ENCODE measurements at regions not wholly inside any gene's neighbourhood (a gene's known extent, or its start where the extent isn't known, plus 50 kb on each side); places are given as distances from the start of the nearest gene placed in this dataset.

GRCh38 chr2:7670905-7671641 lies 753.9 kb downstream of the RNF144A start:
- no peaks in the 10 kb centered on the region for H3K27me3 ChIP-seq (ENCODE audit: insufficient read depth, low read length)
- H2AFZ ChIP-seq (ENCODE audit: low read depth, low read length): no peak overlapping the region
- H3K36me3 ChIP-seq (ENCODE audit: insufficient read depth, low read length): no peaks in the 10 kb centered on the region
- no peak overlapping the region for H3K4me3 ChIP-seq (ENCODE audit: low read length)
- H3K4me1 ChIP-seq (ENCODE audit: insufficient read depth, low read length): no peaks in the 10 kb centered on the region
- no peaks in the 10 kb centered on the region for H3K9me3 ChIP-seq (ENCODE audit: low read length)

- Histone ChIP-seq H3K4me3 (ENCODE audit: low read length) (no peak overlapping the region), H2AFZ (ENCODE audit: low read depth, low read length) (no peak overlapping the region), H3K9me3 (ENCODE audit: low read length) (no peaks in the 10 kb centered on the region), H3K27me3 (ENCODE audit: insufficient read depth, low read length) (no peaks in the 10 kb centered on the region), H3K36me3 (ENCODE audit: insufficient read depth, low read length) (no peaks in the 10 kb centered on the region), H3K4me1 (ENCODE audit: insufficient read depth, low read length) (no peaks in the 10 kb centered on the region)
Observed at GRCh38 chr2:7672027-7672684, 754.9 kb downstream of the RNF144A start.

GRCh38 chr2:7672685-7673071 lies 755.5 kb downstream of the RNF144A start:
- H3K4me3 ChIP-seq (ENCODE audit: low read length): no peak overlapping the region
- H3K36me3 ChIP-seq (ENCODE audit: insufficient read depth, low read length): no peaks in the 10 kb centered on the region
- no peaks in the 10 kb centered on the region for H3K4me1 ChIP-seq (ENCODE audit: insufficient read depth, low read length)
- no peaks in the 10 kb centered on the region for H3K9me3 ChIP-seq (ENCODE audit: low read length)
- H2AFZ ChIP-seq (ENCODE audit: low read depth, low read length): no peak overlapping the region
- H3K27me3 ChIP-seq (ENCODE audit: insufficient read depth, low read length): no peaks in the 10 kb centered on the region

DNA sequence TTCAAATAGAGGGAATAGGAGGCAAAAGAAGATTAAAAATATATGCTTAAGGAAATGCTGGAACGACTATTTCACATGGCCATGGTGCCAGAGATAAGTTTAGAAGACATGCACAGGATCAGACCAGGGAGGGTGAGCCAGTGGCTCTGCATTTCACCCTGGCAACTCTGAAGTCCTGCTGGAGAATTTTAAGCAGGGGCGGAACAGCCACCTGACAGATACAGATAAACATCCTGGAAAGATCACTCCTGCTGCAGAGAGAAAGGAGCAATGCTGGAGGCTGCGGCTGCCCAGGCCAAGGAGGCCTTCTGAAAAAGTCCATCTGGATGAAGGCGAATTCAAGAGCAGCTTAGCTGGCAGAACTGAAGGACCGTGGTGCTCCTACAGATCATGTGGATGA lies 755.9 kb downstream of the RNF144A start:
- Histone ChIP-seq H2AFZ (ENCODE audit: low read depth, low read length) (no peak overlapping the region), H3K4me1 (ENCODE audit: insufficient read depth, low read length) (no peaks in the 10 kb centered on the region), H3K9me3 (ENCODE audit: low read length) (no peaks in the 10 kb centered on the region), H3K4me3 (ENCODE audit: low read length) (no peak overlapping the region), H3K36me3 (ENCODE audit: insufficient read depth, low read length) (no peaks in the 10 kb centered on the region), H3K27me3 (ENCODE audit: insufficient read depth, low read length) (no peaks in the 10 kb centered on the region)

- Histone ChIP-seq H3K4me1 (ENCODE audit: insufficient read depth, low read length) (no peaks in the 10 kb centered on the region), H2AFZ (ENCODE audit: low read depth, low read length) (no peak overlapping the region), H3K36me3 (ENCODE audit: insufficient read depth, low read length) (no peaks in the 10 kb centered on the region)
Observed at GRCh38 chr2:7673853-7674252, 756.6 kb downstream of the RNF144A start.

GRCh38 chr2:7674606-7675005 lies 757.4 kb downstream of the RNF144A start:
- Histone ChIP-seq H3K9me3 (ENCODE audit: low read length) (no peaks in the 10 kb centered on the region), H3K27me3 (ENCODE audit: insufficient read depth, low read length) (no peaks in the 10 kb centered on the region), H3K4me3 (ENCODE audit: low read length) (no peak overlapping the region), H2AFZ (ENCODE audit: low read depth, low read length) (no peak overlapping the region), H3K4me1 (ENCODE audit: insufficient read depth, low read length) (no peaks in the 10 kb centered on the region), H3K36me3 (ENCODE audit: insufficient read depth, low read length) (no peaks in the 10 kb centered on the region)

More at GRCh38 chr2:7673853-7674252, 756.6 kb downstream of the RNF144A start:
- Histone ChIP-seq H3K27me3 (ENCODE audit: insufficient read depth, low read length) (no peaks in the 10 kb centered on the region), H3K4me3 (ENCODE audit: low read length) (no peak overlapping the region), H3K9me3 (ENCODE audit: low read length) (no peaks in the 10 kb centered on the region)

- H3K27me3 ChIP-seq (ENCODE audit: insufficient read depth, low read length): no peaks in the 10 kb centered on the region
- no peak overlapping the region for H2AFZ ChIP-seq (ENCODE audit: low read depth, low read length)
- H3K36me3 ChIP-seq (ENCODE audit: insufficient read depth, low read length): no peaks in the 10 kb centered on the region
- H3K9me3 ChIP-seq (ENCODE audit: low read length): no peaks in the 10 kb centered on the region
- H3K4me1 ChIP-seq (ENCODE audit: insufficient read depth, low read length): no peaks in the 10 kb centered on the region
- H3K4me3 ChIP-seq (ENCODE audit: low read length): no peak overlapping the region
Observed at GRCh38 chr2:7676714-7677113, 759.5 kb downstream of the RNF144A start.

DNA sequence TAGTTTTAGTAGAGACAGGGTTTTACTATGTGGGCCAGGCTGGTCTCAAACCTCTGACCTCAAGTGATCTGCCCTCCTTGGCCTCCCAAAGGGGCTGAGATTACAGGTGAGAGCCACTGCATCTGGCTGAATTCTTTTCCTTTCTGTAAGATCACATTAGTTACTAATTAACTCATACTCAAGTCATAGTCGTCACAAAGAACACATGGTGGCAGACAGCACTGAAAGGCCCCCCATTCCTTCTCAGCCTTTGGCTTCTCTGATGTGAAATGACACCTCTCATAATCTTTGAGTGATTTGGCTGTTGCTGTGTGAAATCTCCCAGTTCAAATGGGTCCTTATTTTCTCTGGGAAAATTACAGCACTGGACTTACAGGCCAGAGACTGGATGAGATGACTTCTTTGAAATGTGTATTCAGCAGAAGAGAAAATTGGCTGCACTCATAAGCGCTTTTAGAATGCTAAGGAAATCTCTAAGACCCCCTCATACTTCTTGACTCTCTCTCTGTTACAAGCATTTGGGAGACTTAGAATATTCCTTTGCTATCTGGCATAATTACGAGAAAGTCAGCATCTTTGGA lies 764.8 kb downstream of the RNF144A start:
- Histone ChIP-seq H3K36me3 (ENCODE audit: insufficient read depth, low read length) (no peaks in the 10 kb centered on the region), H3K27me3 (ENCODE audit: insufficient read depth, low read length) (no peaks in the 10 kb centered on the region), H3K4me1 (ENCODE audit: insufficient read depth, low read length) (no peaks in the 10 kb centered on the region), H2AFZ (ENCODE audit: low read depth, low read length) (no peak overlapping the region), H3K9me3 (ENCODE audit: low read length) (no peaks in the 10 kb centered on the region), H3K4me3 (ENCODE audit: low read length) (no peak overlapping the region)

DNA sequence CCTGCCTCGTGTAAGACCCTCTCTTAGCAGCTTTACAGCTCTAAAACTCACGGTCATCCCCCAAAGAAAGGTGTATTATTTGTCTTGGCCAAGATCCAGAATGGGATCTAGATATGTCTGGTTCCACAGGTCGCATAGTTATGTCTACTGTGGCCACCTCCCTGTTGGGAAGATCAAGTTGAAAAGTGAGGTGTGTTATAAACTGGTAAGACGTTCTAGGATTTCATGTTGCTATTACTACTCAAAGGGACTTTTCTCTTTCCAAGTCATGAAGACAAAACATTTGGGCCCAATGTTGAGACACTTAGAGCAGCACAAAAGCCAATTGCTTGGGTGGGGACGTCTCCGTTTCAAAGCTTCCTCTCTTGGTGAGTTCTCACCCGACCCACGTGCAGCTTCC lies 766.0 kb downstream of the RNF144A start:
- H3K4me3 ChIP-seq (ENCODE audit: low read length): no peak overlapping the region
- no peaks in the 10 kb centered on the region for H3K36me3 ChIP-seq (ENCODE audit: insufficient read depth, low read length)
- no peaks in the 10 kb centered on the region for H3K4me1 ChIP-seq (ENCODE audit: insufficient read depth, low read length)
- H2AFZ ChIP-seq (ENCODE audit: low read depth, low read length): no peak overlapping the region
- H3K9me3 ChIP-seq (ENCODE audit: low read length): no peaks in the 10 kb centered on the region
- no peaks in the 10 kb centered on the region for H3K27me3 ChIP-seq (ENCODE audit: insufficient read depth, low read length)

DNA sequence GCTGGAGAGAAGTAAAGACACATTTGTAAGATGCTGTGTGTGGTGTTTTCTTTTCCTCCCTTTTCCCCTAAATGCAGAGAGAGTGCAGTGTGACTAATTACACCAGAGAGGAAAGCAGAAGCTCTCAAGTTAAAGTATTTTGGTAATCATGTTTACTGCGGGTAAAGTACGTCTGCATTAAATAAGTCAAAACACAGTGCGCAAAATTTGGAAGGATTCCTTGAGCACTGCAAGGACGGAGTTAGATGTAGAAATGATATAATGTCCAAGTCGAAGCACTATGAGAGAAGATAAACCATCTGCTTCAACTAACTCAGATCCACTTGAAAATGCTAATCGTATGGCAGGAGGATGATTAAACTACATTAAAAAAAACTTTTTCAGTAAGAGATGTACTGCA lies 766.5 kb downstream of the RNF144A start:
- Histone ChIP-seq H3K4me3 (ENCODE audit: low read length) (no peak overlapping the region), H3K4me1 (ENCODE audit: insufficient read depth, low read length) (no peaks in the 10 kb centered on the region), H3K36me3 (ENCODE audit: insufficient read depth, low read length) (no peaks in the 10 kb centered on the region), H2AFZ (ENCODE audit: low read depth, low read length) (no peak overlapping the region), H3K9me3 (ENCODE audit: low read length) (no peaks in the 10 kb centered on the region), H3K27me3 (ENCODE audit: insufficient read depth, low read length) (no peaks in the 10 kb centered on the region)

- H3K36me3 ChIP-seq (ENCODE audit: insufficient read depth, low read length): no peaks in the 10 kb centered on the region
- H3K4me1 ChIP-seq (ENCODE audit: insufficient read depth, low read length): no peaks in the 10 kb centered on the region
- no peaks in the 10 kb centered on the region for H3K27me3 ChIP-seq (ENCODE audit: insufficient read depth, low read length)
- no peaks in the 10 kb centered on the region for H3K9me3 ChIP-seq (ENCODE audit: low read length)
- H2AFZ ChIP-seq (ENCODE audit: low read depth, low read length): no peak overlapping the region
- no peak overlapping the region for H3K4me3 ChIP-seq (ENCODE audit: low read length)
Observed at GRCh38 chr2:7685342-7686015, 768.3 kb downstream of the RNF144A start.

- Histone ChIP-seq H3K4me3 (ENCODE audit: low read length) (no peak overlapping the region), H3K9me3 (ENCODE audit: low read length) (no peaks in the 10 kb centered on the region), H3K4me1 (ENCODE audit: insufficient read depth, low read length) (no peaks in the 10 kb centered on the region), H3K27me3 (ENCODE audit: insufficient read depth, low read length) (no peaks in the 10 kb centered on the region), H2AFZ (ENCODE audit: low read depth, low read length) (no peak overlapping the region), H3K36me3 (ENCODE audit: insufficient read depth, low read length) (no peaks in the 10 kb centered on the region)
Observed at GRCh38 chr2:7686016-7686385, 768.8 kb downstream of the RNF144A start.

DNA sequence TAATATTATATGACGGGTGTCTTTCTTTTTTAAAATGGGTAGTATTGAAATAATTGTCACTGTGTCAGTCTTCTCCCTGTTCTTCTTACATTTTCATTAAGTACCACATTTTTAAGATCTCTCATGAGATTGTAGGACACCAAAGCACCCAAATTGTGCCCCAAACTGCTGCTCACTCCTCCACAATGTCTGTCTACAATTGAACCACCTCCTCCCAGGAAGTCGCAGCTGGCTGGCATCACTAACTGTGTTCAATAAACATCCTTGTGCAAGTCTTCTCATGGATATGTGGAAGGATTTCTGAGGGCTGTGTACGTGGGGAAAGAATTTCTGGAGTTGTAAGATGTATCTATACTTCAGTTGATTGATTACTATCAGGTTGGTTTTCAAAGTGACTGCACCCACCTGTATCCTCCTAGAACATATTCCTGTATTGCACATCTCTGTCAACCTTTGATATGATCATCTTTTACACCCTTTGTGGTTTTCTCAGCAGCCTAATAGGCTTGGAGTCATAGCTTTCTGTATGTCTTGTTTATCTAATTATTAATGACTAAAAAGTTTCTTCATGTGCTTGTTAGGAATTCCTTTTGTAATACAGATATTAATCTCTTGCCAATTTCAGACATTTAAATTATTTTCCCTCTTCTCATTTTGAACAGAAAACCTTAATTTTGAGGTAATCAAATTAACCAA lies 774.9 kb downstream of the RNF144A start:
- Histone ChIP-seq H3K36me3 (ENCODE audit: insufficient read depth, low read length) (no peaks in the 10 kb centered on the region), H2AFZ (ENCODE audit: low read depth, low read length) (no peak overlapping the region), H3K4me3 (ENCODE audit: low read length) (no peak overlapping the region), H3K9me3 (ENCODE audit: low read length) (no peaks in the 10 kb centered on the region), H3K27me3 (ENCODE audit: insufficient read depth, low read length) (no peaks in the 10 kb centered on the region), H3K4me1 (ENCODE audit: insufficient read depth, low read length) (peaks cover 10% of the 10 kb centered on the region)

Data from neuron (in vitro differentiated cells).